Mammary epithelial cell (primary cell): ENCODE measurements at regions not wholly inside any gene's neighbourhood (a gene's known extent, or its start where the extent isn't known, plus 50 kb on each side); places are given as distances from the start of the nearest gene placed in this dataset.

Experiments used
- CTCF ChIP-seq, 2 donors: IDR thresholded peaks in 1 of 2; conservative IDR thresholded peaks in 1 of 2; 2 replicates each; pipeline ENCODE4 v1.5.1; 2011 to 2012; ENCODE audit warnings: inconsistent platforms in 2 of 2, low read length in 2 of 2, mild to moderate bottlenecking in 2 of 2, control low read depth in 1 of 2, low read depth in 1 of 2; ENCODE audit not compliant: insufficient read depth in 1 of 2; ENCODE audit errors: extremely low read depth in 1 of 2
- EZH2 ChIP-seq: IDR thresholded peaks from 2 replicates; pipeline ENCODE4 v1.6.1; 2012; ENCODE audit warnings: low read length, inconsistent platforms, borderline replicate concordance

GRCh38 chr10:2301227-2301626 lies 563.9 kb upstream of the ADARB2 start:
- TF ChIP-seq CTCF (conservative IDR thresholded peaks at IDR 0.05 in 1 of 2, IDR thresholded peaks at IDR 0.05 in 1 of 2; ENCODE audit: extremely low read depth in 1 of 2, insufficient read depth in 1 of 2, low read depth in 1 of 2, low read length in 2 of 2) (no peak), EZH2 (no peak)
